ENCODE measurements at regions not wholly inside any gene's neighbourhood (a gene's known extent, or its start where the extent isn't known, plus 50 kb on each side); places are given as distances from the start of the nearest gene placed in this dataset.

GRCh38 chr6:145295746-145296145, 439.6 kb downstream of the EPM2A start:
- no peak for TF ChIP-seq GATA1 (IDR thresholded peaks at IDR 0.05; ENCODE audit: low read depth, low read length)
- no peak for TF ChIP-seq POLR2A (IDR thresholded peaks at IDR 0.05; ENCODE audit: low read length)

GRCh38 chr6:145305670-145306069, 429.6 kb downstream of the EPM2A start:
- no peak for DNase-seq
- TF ChIP-seq POLR2A (IDR thresholded peaks at IDR 0.05; ENCODE audit: low read length), result no peak
- TF ChIP-seq GATA1 (IDR thresholded peaks at IDR 0.05; ENCODE audit: low read depth, low read length), result no peak

More at GRCh38 chr6:145295746-145296145, 439.6 kb downstream of the EPM2A start:
- no peak for DNase-seq

- no peak for DNase-seq
- TF ChIP-seq GATA1 (IDR thresholded peaks at IDR 0.05; ENCODE audit: low read depth, low read length) (no peak), POLR2A (IDR thresholded peaks at IDR 0.05; ENCODE audit: low read length) (no peak)
Measured at GRCh38 chr6:145306489-145306888, 428.8 kb downstream of the EPM2A start.

GRCh38 chr6:145309842-145310535, 425.3 kb downstream of the EPM2A start:
- DNase-seq, result no peak
- TF ChIP-seq GATA1 (IDR thresholded peaks at IDR 0.05; ENCODE audit: low read depth, low read length) (no peak), POLR2A (IDR thresholded peaks at IDR 0.05; ENCODE audit: low read length) (no peak)

- TF ChIP-seq POLR2A (IDR thresholded peaks at IDR 0.05; ENCODE audit: low read length) (no peak), GATA1 (IDR thresholded peaks at IDR 0.05; ENCODE audit: low read depth, low read length) (no peak)
- no peak for DNase-seq
Measured at GRCh38 chr6:145312481-145312880, 422.8 kb downstream of the EPM2A start.

- TF ChIP-seq POLR2A (IDR thresholded peaks at IDR 0.05; ENCODE audit: low read length) (no peak), GATA1 (IDR thresholded peaks at IDR 0.05; ENCODE audit: low read depth, low read length) (no peak)
- DNase-seq, result no peak
Measured at GRCh38 chr6:145313041-145313855, 422.1 kb downstream of the EPM2A start.

GRCh38 chr6:145315982-145316600, 419.2 kb downstream of the EPM2A start:
- TF ChIP-seq GATA1 (IDR thresholded peaks at IDR 0.05; ENCODE audit: low read depth, low read length) (no peak), POLR2A (IDR thresholded peaks at IDR 0.05; ENCODE audit: low read length) (no peak)
- no peak for DNase-seq

GRCh38 chr6:145318952-145319351, 416.4 kb downstream of the EPM2A start:
- DNase-seq, result no peak
- TF ChIP-seq POLR2A (IDR thresholded peaks at IDR 0.05; ENCODE audit: low read length) (no peak), GATA1 (IDR thresholded peaks at IDR 0.05; ENCODE audit: low read depth, low read length) (no peak)

- no peak for DNase-seq
- TF ChIP-seq GATA1 (IDR thresholded peaks at IDR 0.05; ENCODE audit: low read depth, low read length) (no peak), POLR2A (IDR thresholded peaks at IDR 0.05; ENCODE audit: low read length) (no peak)
Measured at GRCh38 chr6:145319605-145320004, 415.7 kb downstream of the EPM2A start.

- TF ChIP-seq GATA1 (IDR thresholded peaks at IDR 0.05; ENCODE audit: low read depth, low read length) (no peak), POLR2A (IDR thresholded peaks at IDR 0.05; ENCODE audit: low read length) (no peak)
- DNase-seq, result no peak
Measured at GRCh38 chr6:145323646-145324045, 411.7 kb downstream of the EPM2A start.

GRCh38 chr6:145327586-145327985, 407.7 kb downstream of the EPM2A start:
- no peak for DNase-seq

GRCh38 chr6:145329257-145329656, 406.1 kb downstream of the EPM2A start:
- TF ChIP-seq POLR2A (IDR thresholded peaks at IDR 0.05; ENCODE audit: low read length) (no peak), GATA1 (IDR thresholded peaks at IDR 0.05; ENCODE audit: low read depth, low read length) (no peak)
- DNase-seq, result no peak

More at GRCh38 chr6:145327586-145327985, 407.7 kb downstream of the EPM2A start:
- TF ChIP-seq POLR2A (IDR thresholded peaks at IDR 0.05; ENCODE audit: low read length) (no peak), GATA1 (IDR thresholded peaks at IDR 0.05; ENCODE audit: low read depth, low read length) (no peak)

GRCh38 chr6:145331066-145331465, 404.3 kb downstream of the EPM2A start:
- DNase-seq, result no peak
- TF ChIP-seq POLR2A (IDR thresholded peaks at IDR 0.05; ENCODE audit: low read length) (no peak), GATA1 (IDR thresholded peaks at IDR 0.05; ENCODE audit: low read depth, low read length) (no peak)

GRCh38 chr6:145332011-145332410, 403.3 kb downstream of the EPM2A start:
- TF ChIP-seq POLR2A (IDR thresholded peaks at IDR 0.05; ENCODE audit: low read length), result no peak
- no peak for TF ChIP-seq GATA1 (IDR thresholded peaks at IDR 0.05; ENCODE audit: low read depth, low read length)
- no peak for DNase-seq
